HG02884 (cell line): ENCODE measurements at regions not wholly inside any gene's neighbourhood (a gene's known extent, or its start where the extent isn't known, plus 50 kb on each side); places are given as distances from the start of the nearest gene placed in this dataset.

Source experiments
- ATAC-seq: cut with Tn5 transposase; IDR thresholded peaks from one replicate; pipeline ENCODE4 v1.9.1; 2021; ENCODE audit warnings: mild to moderate bottlenecking, moderate library complexity; ENCODE audit not compliant: unreplicated experiment

DNA sequence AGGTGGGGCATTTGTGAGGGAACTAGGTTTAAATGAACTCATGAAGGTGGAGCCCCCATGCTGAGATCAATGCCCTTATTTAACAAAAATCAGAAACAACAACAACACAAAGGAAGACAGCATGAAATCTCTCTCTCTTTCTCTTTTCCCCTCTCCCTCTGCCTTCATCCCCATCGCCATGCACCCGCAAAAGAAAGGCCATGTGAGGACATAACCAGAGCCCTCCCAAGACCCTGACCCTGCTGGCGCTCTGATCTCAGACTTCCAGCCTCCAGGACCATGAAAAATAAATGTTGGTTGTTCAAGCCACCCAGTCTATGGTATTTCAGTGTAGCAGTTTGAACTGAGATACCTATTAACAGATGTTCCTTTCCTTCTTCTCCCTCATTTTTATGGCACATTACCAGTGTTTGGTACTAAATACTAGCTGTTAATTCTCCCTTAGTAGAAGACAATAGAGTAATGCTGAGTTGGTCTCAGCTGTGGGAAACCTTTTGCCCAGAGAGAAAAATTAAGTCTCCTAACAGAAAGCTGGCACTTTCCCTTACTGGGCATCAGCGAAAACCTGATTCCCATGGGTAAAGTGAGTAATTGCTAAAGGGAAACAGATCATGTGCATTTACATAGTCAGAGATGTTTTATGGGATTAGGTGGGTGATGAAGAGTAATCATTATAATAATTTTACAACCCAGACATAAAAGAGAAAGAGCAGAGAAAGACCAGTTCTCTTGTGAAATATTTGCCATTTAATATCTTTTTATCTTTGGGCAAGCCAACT, 264.0 kb upstream of the PLEKHG7 start:
- ATAC-seq = no peak

DNA sequence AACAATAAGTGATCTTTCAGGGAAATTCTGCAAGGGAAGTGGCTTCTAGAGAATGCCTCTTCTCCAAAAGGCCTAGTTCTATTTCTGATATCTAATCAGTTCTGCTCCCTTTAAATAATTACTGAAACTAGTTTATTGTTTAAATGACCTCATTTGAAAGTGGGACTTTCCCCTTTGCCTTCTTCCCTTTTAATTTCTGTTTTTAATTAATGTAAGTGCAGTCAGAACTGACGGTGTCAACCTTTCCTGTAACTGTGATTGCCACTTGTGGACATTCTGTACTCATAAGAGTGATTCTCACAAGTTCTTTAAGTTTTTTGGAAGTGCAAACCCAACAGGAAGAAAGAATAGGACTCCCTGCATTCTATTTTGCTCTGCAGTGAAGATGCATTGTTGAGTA, 265.3 kb upstream of the PLEKHG7 start:
- ATAC-seq = no peak

DNA sequence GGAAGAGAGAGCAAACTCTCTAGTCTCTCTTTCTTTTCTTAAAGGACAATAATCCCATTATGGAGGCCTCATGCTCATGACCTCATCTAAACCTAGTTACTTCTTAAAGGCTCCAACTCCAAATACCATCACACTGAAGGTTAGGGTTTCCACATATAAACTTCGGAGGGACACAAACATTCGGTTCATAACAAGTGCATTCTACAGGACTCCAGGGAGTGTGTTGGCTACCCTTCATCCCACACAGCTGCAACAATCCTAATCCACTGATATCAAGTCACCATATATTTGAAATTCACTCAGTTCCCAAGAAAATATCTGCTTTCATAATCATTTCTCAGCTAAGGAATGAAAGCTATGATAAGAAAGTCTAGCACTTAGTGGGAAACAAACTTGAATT, 265.9 kb upstream of the PLEKHG7 start:
- ATAC-seq = no peak

DNA sequence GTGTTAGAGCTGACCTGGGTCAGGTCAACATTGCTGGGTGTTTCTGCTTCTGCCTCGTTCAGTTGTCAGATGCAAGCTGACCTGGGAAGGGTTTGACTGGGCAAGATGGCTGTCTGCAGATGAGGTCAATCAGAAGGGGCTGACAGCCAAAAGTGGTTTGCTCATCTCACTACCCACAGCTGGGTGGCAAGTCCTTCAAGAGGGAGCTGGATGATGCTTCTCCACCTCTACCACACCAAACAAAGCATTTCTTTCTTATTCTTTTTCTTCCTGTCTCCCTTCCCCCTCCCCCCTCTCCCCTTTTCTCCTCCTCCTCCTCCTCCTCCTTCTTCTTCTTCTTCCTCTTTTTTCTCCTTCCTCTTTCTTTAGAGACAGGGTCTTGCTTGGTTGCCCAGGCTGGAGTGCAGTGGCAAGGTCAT, 268.2 kb upstream of the PLEKHG7 start:
- no peak for ATAC-seq

DNA sequence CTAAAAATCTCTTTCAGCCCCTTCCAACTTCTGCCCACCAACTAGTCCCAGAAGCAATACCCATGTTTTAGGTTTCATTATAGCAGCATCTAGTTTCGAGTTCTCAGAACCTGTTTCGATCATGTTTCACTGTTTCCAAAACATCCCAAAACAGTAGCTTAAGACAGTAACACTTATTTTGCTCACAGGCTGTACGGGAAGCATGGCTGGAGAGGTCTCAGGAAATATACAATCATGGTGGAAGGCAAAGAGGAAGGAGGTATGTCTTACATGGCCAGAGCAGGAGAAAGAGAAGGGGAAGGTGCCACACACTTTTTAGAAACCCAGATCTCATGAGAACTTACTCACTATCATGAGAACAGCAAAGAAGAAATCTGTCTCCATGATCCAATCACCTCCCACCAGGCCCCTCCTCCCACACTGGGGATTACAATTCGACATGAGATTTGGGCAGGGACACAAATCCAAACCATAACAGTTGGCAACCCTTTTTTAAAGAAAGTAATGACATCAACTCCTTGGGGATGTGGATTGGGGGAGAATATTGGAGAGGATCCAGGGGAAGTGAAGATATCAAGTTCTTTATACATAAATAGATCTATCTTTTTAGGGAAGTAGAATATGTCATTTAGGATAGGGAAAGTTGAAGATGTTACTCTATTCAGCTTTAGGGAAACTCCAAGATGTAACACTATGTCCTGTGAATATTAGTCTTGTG, 269.9 kb upstream of the PLEKHG7 start:
- peak; percentile 58 for ATAC-seq

DNA sequence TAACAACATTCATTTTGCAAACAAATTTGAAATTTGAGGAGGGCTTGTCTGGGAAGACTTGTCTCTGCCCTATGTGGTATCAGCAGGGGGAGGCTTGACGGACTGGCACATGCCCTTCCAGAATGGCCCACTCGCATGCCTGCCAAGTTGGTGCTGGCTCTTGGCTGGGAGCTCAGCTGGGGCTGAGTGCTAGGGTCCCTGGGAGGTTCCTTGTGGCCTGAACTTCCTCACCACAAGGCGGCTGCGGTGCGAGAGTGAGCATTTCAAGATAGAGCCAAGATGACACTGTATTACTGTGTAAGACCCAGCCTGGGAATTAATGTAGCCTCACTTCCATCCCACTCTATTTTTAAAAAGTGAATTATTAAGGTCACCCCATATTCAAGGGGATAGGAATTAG, 271.6 kb upstream of the PLEKHG7 start:
- peak; percentile 49 for ATAC-seq

DNA sequence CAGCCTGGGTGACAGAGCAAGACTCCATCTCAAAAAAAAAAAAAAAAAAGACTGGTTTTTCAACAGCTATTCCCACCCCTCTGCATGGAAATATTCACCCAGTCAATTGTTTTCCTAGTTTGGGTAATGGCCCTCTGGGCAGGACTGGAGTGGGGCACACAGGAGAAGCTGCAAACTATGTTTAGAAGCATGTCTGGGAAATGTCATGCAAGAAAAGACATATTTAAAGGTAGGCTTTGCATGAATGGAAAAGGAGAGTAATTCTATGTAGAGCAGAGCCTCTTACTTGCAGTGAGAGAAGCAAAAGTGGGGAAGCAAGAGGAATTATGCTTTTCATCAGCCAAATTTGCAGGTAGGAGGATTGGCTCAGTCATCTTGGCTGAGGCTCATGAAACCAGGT, 276.5 kb upstream of the PLEKHG7 start:
- ATAC-seq = no peak

DNA sequence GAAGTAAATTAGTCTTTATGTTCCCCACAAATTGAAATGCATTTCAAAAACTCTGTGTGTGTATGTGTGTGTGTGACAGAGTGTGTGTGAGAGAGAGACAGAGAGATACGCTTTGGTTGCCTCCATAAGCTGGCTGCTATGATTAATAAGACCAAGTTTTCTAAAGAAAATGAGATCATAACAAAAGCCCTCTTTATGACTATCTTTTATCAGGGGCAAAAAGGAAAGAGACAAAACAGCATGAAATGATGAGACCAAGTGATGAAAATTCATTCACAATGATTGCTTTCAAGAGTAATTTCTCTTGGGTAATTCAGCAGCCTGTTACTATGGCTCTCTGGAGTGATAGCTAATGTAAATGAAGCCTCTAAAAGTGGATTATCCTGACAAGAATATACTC, 277.6 kb upstream of the PLEKHG7 start:
- ATAC-seq = no peak

DNA sequence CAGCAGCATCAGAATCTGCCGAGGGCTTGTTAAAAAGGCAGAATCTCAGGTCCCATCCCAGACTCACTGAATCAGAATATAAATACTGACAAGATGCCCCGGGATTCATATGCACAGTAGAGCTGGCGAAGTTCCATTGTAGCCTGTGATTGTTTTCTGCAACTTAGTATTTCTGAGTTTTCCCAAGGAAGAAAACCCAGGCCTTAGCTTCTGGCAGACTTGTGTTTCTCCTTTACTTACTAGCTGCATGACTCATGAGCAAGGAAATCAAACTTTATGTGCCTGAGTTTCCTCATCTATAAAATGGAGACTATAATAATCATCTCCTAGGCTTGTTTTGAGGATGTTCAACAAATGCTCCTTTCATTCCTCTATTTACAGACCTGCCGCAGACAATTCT, 278.5 kb upstream of the PLEKHG7 start:
- no peak for ATAC-seq

DNA sequence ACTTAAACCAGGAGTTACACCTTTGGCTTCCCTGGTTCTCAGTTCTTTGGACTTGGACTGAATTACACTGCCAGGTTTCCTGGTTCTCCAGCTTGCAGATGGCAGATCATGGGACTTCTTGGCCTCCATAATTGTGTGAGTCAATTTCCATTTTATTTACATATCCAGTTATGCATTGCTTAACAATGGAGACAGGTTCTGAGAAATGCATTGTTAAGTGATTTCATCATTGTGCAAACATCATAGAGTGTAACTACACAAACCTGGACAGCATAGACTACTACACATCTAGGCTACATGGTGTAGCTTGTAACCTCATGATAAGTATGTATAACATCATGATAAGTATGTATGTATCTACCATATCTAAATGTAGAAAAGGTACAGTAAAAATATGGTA, 276.1 kb upstream of the BTG1 start:
- ATAC-seq = no peak

DNA sequence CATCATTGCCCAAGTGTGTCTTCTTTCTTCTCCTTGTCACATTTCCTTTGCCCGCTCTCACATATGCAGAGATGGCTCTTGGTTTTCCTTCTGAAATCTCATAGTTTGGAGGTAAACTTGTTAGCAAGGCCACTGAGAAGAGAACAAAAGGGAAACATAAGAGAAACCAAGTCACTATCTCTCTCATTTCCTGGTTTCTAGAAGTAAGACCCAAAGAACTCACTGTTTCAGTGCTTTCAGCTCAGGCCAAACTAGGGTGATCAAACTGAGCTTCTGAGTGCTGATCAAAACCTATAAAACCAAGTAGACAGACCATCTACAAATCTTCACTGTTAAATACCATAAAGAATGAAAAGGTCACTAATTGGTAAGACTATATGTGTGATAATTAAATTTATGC, 275.4 kb upstream of the BTG1 start:
- no peak for ATAC-seq

DNA sequence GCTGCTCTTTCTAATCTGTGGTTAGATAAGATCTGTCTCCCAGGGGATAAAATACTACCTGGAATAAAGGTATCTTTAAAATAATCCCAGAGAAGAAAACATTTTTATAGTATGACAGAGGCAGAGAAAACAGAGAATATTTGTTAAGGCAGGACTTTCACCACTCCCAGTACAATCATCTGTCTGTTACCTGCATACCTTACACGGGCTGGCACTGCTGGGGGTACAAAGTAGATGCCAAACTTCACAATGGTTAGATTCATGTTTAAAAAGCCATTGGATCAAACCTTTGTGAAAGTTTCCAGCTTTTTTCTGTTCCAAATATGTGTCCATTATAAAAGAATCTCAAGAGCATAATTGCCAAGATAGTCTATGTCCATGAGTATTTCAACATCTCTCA, 273.6 kb upstream of the BTG1 start:
- no peak for ATAC-seq

DNA sequence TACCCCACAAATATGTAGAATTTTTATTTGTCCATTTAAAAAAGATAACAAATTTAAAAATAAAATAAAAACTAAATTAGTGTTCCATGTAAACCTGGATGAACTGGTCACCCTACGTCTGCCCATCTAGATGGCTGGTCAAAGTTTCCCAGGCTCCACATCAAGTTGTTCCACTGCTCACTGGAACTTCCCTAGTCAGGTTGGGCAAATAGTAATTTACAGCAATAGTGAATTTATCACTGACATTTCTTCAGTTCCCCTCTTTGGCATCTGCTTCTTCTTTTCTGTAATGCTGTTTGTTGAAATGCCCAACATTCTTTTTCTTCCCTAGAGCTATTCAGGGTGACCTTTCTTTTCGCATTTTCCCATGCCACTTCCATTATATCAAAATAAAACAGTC, 272.7 kb upstream of the BTG1 start:
- no peak for ATAC-seq

DNA sequence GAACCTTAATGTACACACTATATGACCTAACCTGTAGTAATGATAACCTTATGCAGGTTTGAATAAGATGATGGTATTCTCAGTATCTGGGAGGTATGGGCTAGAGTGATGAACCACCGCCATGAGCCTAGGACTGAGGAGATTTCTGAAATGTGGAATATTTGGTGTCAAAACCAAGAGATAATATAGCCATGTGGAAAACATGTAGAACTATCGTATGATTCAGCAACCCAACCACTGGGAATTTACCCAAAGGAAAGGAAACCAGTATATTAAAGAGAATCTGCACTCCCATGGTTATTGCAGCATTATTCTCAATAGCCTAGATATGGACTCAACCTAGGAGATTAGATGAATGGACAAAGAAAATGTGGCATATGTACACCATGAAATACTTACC, 271.7 kb upstream of the BTG1 start:
- ATAC-seq = no peak

DNA sequence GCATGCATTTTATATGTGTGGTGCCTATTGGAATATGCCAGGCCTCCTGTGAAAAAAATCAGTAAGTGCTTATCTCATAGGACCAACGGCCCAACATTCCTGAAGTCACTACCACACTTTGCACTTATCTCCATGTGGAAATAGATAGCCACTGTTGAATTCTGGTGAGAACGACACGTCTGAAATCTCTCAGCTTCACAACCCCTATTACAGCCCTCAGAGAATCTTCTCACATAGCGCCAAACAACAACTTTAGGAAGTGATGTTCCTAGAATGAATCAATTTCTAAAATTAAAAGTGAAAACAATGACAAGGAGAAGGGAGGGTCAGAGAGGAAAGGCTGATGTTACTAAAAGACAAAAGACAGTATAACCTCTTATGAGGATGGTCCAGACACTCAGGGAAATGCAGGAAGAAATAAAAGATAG, 270.8 kb upstream of the BTG1 start:
- ATAC-seq = no peak

DNA sequence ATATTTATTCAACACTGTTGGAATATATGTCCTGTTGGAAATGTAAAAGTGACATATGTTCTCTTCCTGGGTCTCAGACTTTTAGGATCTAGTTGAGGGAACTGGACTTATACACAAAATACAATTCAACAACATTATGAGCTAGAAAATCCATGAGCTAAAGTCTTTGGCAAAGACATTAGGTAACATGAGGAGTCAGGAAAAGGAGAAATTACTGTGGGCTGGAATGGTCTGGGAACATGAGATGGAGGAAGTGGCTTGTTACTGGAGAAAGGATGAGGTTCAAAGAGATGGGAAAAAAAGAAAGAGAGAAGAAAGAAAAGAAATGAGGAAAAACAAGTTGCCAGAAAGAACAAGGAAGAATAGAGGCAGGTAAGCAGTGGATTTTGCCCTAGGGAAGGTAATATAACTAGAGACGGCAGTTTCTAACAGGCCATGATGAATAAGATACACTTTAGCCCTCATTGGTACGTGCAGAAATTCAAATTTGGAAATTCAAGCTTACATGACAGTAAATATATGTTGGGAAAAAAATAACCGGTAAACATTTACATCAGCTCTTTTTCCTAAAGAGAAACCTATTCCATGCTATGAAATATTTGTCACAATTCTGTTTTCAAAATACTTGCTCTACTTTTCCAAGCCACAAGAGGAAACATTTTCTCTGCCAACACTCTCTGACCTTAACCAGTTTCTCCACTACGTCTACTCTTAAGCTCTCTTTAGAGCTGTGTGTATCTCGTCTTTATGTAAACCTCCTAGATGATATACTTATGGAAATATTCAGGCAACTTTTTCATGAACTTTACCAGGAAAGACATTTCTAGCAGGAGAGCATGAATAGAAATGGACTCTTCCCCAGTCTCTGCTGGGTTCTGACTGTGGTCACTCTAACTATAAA, 268.8 kb upstream of the BTG1 start:
- no peak for ATAC-seq

DNA sequence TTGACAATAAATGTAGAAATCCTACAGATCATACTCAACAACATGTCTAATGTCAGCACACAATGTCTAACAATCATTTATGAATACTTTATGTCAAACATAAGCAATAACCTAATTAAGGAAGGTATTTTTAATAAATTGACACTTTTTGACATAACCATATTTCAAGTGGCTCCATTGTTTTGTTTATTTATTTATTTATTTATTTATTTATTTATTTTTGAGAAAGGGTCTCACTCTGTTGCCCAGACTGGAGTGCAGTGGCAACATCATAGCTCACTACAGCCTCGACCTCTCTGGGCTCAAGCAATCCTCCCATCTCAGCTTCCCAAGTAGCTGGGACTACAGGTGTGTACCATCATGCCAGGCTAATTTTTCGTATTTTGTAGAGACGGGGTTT, 267.6 kb upstream of the BTG1 start:
- ATAC-seq = no peak

DNA sequence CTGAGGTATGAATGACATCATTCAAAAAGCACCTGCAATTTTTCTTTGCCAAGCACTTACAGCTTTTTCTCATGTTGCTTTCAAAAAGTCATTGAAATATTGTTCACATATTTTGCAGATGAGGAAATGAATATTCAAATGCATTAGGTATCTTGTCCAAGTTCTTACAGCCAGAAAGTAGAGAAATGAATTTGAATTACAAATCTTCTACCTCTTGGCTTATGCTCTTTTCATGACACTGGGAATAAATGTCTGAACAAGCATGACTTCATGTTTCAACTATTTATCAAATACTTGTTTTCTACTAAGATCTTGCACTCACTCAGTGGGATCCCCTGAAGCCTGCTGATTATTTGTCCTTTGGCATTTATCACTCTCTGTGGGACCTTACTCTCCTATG, 267.2 kb upstream of the BTG1 start:
- no peak for ATAC-seq

DNA sequence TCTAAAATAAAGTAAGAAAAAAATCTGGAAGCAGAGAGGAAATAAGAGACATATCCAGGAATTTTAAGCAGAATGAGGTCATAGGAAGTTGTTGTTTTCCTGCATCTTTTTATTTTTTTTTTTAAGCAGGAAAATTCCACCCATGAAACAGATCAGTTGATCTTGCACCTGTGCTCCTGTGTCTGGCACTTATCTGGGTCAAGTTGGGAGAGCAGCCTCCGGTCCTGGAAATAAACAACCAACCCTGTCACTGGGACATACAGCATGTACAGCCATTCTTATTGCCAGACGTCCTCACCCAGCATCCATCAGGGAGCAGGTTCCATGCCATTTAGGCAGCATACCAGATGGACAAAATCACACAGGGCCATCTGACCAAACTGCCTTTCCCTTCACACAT, 266.0 kb upstream of the BTG1 start:
- no peak for ATAC-seq

DNA sequence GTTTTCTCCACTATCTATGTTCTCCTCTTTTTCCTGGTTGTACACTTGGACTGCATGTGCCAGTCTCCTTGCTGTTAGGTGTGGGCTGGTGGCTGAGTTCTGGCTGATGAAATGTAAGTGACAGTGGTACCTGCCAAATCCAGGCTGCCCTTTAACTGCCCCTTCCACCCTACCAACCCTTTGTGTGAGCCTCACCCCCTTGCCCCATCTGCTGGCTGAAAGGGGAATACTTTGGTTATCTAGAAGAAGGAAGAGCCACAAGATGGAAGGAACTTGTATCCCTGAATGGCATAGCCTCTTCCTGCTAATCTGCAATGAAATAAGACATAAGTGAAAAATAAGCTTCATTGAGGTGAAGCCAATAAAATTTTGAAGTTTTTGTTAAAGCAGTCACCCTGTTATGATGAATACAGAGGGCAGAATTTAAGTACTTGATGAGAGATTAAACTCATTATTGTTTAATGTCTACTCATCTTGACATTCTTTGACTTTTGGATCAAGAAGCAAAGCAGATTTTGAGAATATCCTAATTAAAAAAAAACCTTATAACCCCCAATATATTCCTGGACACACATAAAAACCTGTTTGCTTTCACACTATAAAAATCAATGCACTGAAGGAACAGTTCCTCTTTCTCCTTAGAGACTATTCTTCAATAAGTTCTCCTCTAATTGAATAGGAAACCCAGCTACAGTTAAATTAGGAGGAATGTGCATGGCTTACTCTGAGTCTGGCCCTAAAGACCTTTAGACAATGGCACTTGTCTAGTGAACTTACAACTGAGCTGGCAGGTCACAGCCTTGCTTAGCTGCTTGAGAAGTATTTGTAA, 262.6 kb upstream of the BTG1 start:
- peak; percentile 35 for ATAC-seq
